ENCODE measurements at regions not wholly inside any gene's neighbourhood (a gene's known extent, or its start where the extent isn't known, plus 50 kb on each side); places are given as distances from the start of the nearest gene placed in this dataset.
"Not testable (repeated sequence)": the region's sequence is repeated elsewhere in the genome, so short reads cannot be mapped to it uniquely, and the experiment has no call there.

- intact Hi-C loops (cut with DNase I, micrococcal nuclease); H3K27ac Mint-ChIP-seq; H3K4me3 Mint-ChIP-seq; CTCF ChIA-PET; POLR2A ChIA-PET; H3K4me1 Mint-ChIP-seq; H3K27me3 Mint-ChIP-seq; H3K9me3 Mint-ChIP-seq (ENCODE audit: low read depth); H3K36me3 Mint-ChIP-seq (ENCODE audit: low read depth); DNase-seq; ATAC-seq: not testable (repeated sequence)
These were observed 1198.8 kb downstream of the RPIA start for GRCh38 chr2:89890185-89890773.

GRCh38 chr2:89894988-89895387, 1203.5 kb downstream of the RPIA start:
- DNase-seq; intact Hi-C loops (cut with DNase I, micrococcal nuclease); H3K27me3 Mint-ChIP-seq; H3K36me3 Mint-ChIP-seq (ENCODE audit: low read depth); H3K27ac Mint-ChIP-seq; H3K9me3 Mint-ChIP-seq (ENCODE audit: low read depth); CTCF ChIA-PET; ATAC-seq; H3K4me3 Mint-ChIP-seq; H3K4me1 Mint-ChIP-seq; POLR2A ChIA-PET: not testable (repeated sequence)

DNA sequence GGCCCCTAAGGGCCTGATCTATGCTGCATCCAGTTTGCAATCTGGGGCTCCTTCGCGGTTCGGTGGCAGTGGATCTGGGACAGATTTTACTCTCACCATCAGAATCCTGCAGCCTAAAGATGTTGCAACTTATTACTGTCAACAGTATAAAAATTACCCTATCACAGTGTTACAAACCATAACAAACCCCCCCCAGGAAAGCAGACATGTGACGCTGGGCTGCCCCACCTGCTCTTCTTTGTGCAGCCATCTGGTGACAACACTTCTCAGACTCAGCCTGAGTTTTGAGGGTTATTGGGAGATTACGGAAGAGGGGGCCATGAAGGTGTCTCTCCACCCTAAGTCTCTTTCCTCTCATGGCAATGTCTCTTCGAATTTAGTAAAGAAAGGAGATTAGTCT, 1204.2 kb downstream of the RPIA start:
- H3K27ac Mint-ChIP-seq; H3K4me1 Mint-ChIP-seq; intact Hi-C loops (cut with DNase I, micrococcal nuclease); H3K36me3 Mint-ChIP-seq (ENCODE audit: low read depth); POLR2A ChIA-PET; ATAC-seq; CTCF ChIA-PET; H3K4me3 Mint-ChIP-seq; DNase-seq; H3K9me3 Mint-ChIP-seq (ENCODE audit: low read depth); H3K27me3 Mint-ChIP-seq: not testable (repeated sequence)

- H3K27ac Mint-ChIP-seq; H3K4me3 Mint-ChIP-seq; ATAC-seq; POLR2A ChIA-PET; H3K36me3 Mint-ChIP-seq (ENCODE audit: low read depth); H3K4me1 Mint-ChIP-seq; CTCF ChIA-PET; H3K27me3 Mint-ChIP-seq; H3K9me3 Mint-ChIP-seq (ENCODE audit: low read depth); intact Hi-C loops (cut with DNase I, micrococcal nuclease); DNase-seq: not testable (repeated sequence)
These were observed 1235.5 kb downstream of the RPIA start for GRCh38 chr2:89927018-89927417.

DNA sequence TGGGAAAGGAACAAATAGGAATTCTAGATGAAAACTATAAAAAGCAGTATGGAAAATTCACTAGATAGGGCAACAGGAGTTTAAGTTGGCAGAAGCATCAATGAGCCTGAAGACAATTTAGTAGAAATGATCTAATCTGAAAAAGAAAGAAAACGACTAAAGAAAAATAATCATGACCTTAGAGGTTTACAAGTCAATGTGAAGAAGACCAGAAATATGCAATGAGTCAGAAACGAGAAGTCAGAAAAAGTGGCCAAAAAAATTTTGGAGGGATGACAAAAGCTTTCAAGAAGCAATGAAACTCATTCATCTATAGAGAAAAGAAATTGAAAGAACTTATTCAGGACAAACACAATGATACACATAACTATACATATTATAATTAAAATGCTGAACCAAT, 1244.0 kb downstream of the RPIA start:
- H3K27me3 Mint-ChIP-seq; H3K27ac Mint-ChIP-seq; CTCF ChIA-PET; H3K4me1 Mint-ChIP-seq; ATAC-seq; H3K36me3 Mint-ChIP-seq (ENCODE audit: low read depth); H3K4me3 Mint-ChIP-seq; DNase-seq; H3K9me3 Mint-ChIP-seq (ENCODE audit: low read depth); intact Hi-C loops (cut with DNase I, micrococcal nuclease); POLR2A ChIA-PET: not testable (repeated sequence)

DNA sequence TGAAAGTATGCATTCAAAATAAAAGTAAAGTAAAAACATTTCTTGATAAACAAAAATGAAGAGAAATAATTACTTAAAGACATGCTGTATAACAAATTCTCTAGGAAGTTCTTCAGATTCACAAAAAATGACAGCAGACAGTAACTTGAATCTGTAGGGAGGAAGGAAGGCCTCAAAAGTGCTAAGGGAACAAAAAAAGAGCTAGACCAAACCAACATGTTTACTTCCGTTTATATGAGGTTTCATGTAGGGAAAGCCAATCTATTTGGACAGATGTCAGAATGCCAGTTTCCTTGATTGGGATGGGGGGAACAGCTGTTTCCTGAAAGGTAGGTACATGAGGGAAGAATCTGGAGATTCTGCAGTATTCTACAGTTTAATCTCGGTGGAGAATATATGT, 1244.5 kb downstream of the RPIA start:
- CTCF ChIA-PET; DNase-seq; POLR2A ChIA-PET; H3K4me1 Mint-ChIP-seq; H3K36me3 Mint-ChIP-seq (ENCODE audit: low read depth); H3K27me3 Mint-ChIP-seq; H3K9me3 Mint-ChIP-seq (ENCODE audit: low read depth); H3K27ac Mint-ChIP-seq; intact Hi-C loops (cut with DNase I, micrococcal nuclease); H3K4me3 Mint-ChIP-seq; ATAC-seq: not testable (repeated sequence)

DNA sequence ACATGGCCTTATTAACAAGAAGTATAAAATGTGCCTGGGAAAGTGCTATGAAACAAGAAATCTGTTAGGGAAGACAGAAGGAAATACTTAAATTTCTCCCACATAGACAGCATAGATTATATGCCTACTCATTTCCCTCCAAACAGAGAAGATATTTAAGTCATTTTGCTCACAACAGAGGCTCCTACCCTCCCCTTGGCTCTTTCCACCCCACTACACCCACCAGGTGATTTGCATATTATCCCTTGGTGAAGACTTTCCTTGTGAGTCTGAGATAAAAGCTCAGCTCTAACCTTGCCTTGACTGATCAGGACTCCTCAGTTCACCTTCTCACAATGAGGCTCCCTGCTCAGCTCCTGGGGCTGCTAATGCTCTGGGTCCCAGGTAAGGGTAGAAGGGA, 1245.1 kb downstream of the RPIA start:
- H3K27ac Mint-ChIP-seq, H3K27me3 Mint-ChIP-seq, CTCF ChIA-PET: not testable (repeated sequence)

DNA sequence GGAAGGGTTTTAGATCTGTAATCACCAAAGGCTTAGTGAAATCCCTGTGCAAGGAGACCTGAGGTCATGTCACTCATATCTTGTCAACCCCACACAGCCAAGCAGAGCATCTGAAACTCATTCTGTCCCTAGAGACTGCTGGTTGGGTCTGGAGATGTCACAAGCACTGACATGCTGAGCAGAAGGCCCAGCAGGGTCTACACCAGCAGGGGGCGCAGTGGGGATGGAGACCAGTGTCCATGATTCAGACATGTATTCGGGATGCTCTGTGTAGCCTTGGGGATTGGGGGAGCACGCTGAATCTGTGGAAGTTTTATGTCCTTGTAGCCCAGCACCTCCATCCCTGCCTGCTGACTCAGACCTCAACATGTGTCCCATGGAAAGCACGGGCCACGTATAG, 1247.3 kb downstream of the RPIA start:
- DNase-seq; H3K4me1 Mint-ChIP-seq; H3K36me3 Mint-ChIP-seq (ENCODE audit: low read depth); POLR2A ChIA-PET; H3K27me3 Mint-ChIP-seq; H3K4me3 Mint-ChIP-seq; H3K9me3 Mint-ChIP-seq (ENCODE audit: low read depth); H3K27ac Mint-ChIP-seq; intact Hi-C loops (cut with DNase I, micrococcal nuclease); CTCF ChIA-PET: not testable (repeated sequence)
- ATAC-seq: peak; percentile 65

More for the DNA sequence above, 1245.1 kb downstream of the RPIA start:
- H3K4me1 Mint-ChIP-seq; intact Hi-C loops (cut with DNase I, micrococcal nuclease); ATAC-seq; DNase-seq; H3K9me3 Mint-ChIP-seq (ENCODE audit: low read depth); H3K4me3 Mint-ChIP-seq; H3K36me3 Mint-ChIP-seq (ENCODE audit: low read depth); POLR2A ChIA-PET: not testable (repeated sequence)

GRCh38 chr2:89944267-89944666, 1252.8 kb downstream of the RPIA start:
- H3K4me1 Mint-ChIP-seq; H3K9me3 Mint-ChIP-seq (ENCODE audit: low read depth); ATAC-seq; H3K4me3 Mint-ChIP-seq; H3K27ac Mint-ChIP-seq; POLR2A ChIA-PET; H3K36me3 Mint-ChIP-seq (ENCODE audit: low read depth); intact Hi-C loops (cut with DNase I, micrococcal nuclease); DNase-seq; CTCF ChIA-PET; H3K27me3 Mint-ChIP-seq: not testable (repeated sequence)

DNA sequence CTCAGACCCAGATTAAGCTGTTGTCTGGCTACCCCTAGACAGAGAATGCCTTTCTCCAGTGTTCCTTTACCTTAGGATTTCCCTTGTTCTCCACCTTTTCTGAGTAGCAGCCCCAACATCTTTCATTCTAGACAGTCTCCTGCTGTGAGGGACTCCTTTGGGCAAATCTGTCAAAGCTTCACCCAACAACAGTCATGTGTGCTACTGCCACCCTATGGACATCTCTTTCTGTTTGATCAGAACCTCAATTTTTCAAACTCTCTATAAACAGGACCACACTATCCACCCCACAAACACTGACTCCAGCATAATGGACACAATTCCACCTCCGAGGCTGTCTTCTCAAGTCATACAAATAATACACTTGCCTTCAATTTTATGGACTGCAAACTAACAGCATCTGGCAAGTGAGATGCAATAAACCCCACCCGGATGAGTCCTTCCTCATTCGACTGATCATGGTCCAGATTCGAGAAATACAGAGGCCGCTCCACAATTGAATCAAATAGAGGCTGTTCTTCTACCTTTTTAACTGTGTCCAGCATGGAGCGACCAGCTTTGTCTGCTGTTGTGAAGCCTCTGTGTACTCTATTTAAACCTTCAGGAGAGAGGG, 1253.6 kb downstream of the RPIA start:
- POLR2A ChIA-PET; intact Hi-C loops (cut with DNase I, micrococcal nuclease): not testable (repeated sequence)

GRCh38 chr2:89947208-89947815, 1255.8 kb downstream of the RPIA start:
- DNase-seq; POLR2A ChIA-PET; ATAC-seq; H3K4me1 Mint-ChIP-seq; intact Hi-C loops (cut with DNase I, micrococcal nuclease); H3K27ac Mint-ChIP-seq; H3K4me3 Mint-ChIP-seq; CTCF ChIA-PET; H3K9me3 Mint-ChIP-seq (ENCODE audit: low read depth); H3K36me3 Mint-ChIP-seq (ENCODE audit: low read depth); H3K27me3 Mint-ChIP-seq: not testable (repeated sequence)

More for the DNA sequence above, 1253.6 kb downstream of the RPIA start:
- H3K36me3 Mint-ChIP-seq (ENCODE audit: low read depth); H3K4me1 Mint-ChIP-seq; DNase-seq; ATAC-seq; CTCF ChIA-PET; H3K27ac Mint-ChIP-seq; H3K9me3 Mint-ChIP-seq (ENCODE audit: low read depth); H3K27me3 Mint-ChIP-seq; H3K4me3 Mint-ChIP-seq: not testable (repeated sequence)

DNA sequence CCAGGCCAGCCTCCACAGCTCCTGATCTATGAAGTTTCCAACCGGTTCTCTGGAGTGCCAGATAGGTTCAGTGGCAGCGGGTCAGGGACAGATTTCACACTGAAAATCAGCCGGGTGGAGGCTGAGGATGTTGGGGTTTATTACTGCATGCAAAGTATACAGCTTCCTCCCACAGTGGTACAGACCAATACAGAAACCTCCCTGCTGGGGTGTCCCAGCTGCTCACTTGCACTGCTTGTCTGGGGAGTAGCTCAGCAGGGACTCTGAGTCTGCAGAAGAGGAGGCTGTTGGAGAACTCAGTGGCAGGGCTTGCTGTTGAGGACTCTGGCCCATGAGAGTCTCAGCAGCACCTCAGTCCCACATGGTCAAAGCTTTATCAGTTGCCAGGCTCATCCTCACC, 1256.6 kb downstream of the RPIA start:
- H3K27me3 Mint-ChIP-seq; POLR2A ChIA-PET; H3K36me3 Mint-ChIP-seq (ENCODE audit: low read depth); DNase-seq; H3K9me3 Mint-ChIP-seq (ENCODE audit: low read depth); H3K4me1 Mint-ChIP-seq; intact Hi-C loops (cut with DNase I, micrococcal nuclease); CTCF ChIA-PET; H3K27ac Mint-ChIP-seq; H3K4me3 Mint-ChIP-seq; ATAC-seq: not testable (repeated sequence)

Measured in activated CD4-positive, alpha-beta T cell treated with anti-CD3 and anti-CD28 coated beads for 36 hours (primary cell).